ENCODE measurements at regions not wholly inside any gene's neighbourhood (a gene's known extent, or its start where the extent isn't known, plus 50 kb on each side); places are given as distances from the start of the nearest gene placed in this dataset.

DNA sequence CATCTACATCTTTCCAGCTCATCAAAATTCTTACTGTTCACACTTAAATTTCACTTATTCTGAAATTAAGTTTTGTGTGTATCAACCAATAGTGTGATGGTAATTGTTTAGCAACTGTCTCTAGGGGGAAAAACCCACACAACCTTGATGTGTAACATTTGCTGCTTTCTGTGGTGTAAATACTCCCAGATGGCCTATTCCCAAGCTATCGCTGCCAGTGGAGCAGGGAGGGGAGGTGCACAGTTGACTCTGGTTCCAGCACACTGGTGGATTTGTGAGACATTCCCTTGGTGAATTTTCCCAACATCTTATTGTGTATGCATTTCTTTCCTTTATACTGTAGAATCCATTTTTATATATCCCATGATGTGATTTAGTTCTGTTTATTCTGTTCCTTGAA, 275.9 kb upstream of the SHH start:
- Mint-ChIP-seq H3K9me3 (no peaks in the 10 kb centered on the region), H3K27me3 (peaks cover 8% of the 10 kb centered on the region), H3K27ac (no peak overlapping the region), H3K4me3 (no peak overlapping the region), H3K36me3 (ENCODE audit: low read depth) (no peaks in the 10 kb centered on the region), H3K4me1 (ENCODE audit: low read depth) (peaks cover 14% of the 10 kb centered on the region)
- CTCF ChIA-PET: no interaction called here
- TF ChIP-seq, protein P1, sequence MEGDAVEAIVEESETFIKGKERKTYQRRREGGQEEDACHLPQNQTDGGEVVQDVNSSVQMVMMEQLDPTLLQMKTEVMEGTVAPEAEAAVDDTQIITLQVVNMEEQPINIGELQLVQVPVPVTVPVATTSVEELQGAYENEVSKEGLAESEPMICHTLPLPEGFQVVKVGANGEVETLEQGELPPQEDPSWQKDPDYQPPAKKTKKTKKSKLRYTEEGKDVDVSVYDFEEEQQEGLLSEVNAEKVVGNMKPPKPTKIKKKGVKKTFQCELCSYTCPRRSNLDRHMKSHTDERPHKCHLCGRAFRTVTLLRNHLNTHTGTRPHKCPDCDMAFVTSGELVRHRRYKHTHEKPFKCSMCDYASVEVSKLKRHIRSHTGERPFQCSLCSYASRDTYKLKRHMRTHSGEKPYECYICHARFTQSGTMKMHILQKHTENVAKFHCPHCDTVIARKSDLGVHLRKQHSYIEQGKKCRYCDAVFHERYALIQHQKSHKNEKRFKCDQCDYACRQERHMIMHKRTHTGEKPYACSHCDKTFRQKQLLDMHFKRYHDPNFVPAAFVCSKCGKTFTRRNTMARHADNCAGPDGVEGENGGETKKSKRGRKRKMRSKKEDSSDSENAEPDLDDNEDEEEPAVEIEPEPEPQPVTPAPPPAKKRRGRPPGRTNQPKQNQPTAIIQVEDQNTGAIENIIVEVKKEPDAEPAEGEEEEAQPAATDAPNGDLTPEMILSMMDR (IDR thresholded peaks at IDR 0.05): no peak
- DNase-seq (no peak), ATAC-seq (no peak)
- POLR2A ChIA-PET: no interaction called here
- intact Hi-C loops (cut with micrococcal nuclease): no loop called here

DNA sequence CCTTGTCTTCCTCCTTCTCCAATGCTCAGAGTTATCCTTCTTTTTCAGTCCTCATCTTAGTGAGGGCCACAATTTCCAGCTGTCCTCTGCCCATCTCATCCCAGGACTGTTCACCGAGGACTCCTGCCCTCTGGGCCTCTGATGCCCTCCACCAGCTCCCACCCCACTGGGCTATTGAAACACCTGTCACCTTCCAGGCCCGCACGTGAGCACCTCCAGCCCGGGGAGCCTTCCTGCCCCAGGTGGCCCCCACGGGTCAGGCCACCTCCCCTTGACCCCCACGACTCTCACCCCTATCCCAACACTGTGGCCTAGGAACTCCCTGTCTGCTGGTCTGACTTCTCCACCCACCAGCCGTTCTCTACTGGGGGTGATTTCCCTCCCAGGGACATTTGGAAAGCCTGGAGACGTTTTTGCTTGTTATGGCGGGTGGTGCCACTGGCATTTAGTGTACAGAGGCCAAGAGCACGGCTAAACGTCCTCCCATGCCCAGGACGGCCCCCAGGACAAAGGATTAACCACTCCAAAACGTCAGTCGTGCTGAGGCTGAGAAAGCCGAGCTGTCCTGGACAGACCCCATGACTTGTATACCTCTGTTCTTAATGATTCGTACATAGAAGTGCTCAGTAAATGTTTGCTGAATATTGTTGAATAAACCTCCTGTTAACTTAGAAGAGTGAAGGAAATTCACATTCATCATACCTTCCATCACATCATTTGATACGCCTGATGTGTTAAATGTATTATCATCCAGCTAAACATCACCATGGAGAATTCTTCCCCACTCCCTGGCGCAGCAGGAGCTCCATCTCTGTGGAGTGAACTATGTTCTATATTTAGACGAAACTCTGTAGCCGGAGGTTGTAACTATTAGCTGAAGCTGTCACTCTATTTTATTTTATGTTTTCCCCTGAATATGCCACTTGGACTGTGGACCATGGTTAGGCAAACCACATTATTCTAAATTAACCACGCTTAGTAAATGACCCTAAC, 270.1 kb upstream of the SHH start:
- no peak for DNase-seq
- TF ChIP-seq, protein P1 (IDR thresholded peaks at IDR 0.05): no peak
- Mint-ChIP-seq H3K27ac (no peak overlapping the region), H3K27me3 (peaks cover 2% of the 10 kb centered on the region), H3K36me3 (ENCODE audit: low read depth) (no peaks in the 10 kb centered on the region), H3K4me1 (ENCODE audit: low read depth) (no peaks in the 10 kb centered on the region), H3K4me3 (no peak overlapping the region), H3K9me3 (no peaks in the 10 kb centered on the region)
- intact Hi-C loops (cut with micrococcal nuclease): no loop called here
- ATAC-seq: no peak
- CTCF ChIA-PET: interaction anchor here (1.0 kb wide), 1 partner anchor 15 kb away, joined by 3 read pairs; no protein-coding TSS in a partner anchor
- POLR2A ChIA-PET: no interaction called here

DNA sequence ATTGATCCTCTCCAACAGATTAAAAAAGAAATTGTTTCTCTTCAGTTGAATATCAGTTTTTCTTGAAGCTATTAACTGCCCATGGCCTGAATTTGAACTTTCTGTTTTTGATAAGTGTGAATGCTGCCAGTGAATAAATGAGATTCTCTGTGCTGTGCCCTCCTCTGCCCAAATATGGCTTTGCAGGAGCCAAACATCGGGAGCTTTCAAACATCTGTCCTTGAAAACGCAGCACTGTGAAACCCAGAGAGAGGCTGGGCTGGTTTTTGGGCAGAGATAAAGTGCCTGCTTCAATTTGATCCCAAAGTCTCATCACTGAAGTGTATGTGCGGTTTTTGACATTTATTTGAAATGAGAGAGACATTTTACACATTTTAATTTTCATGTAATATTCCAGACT, 268.3 kb upstream of the SHH start:
- peaks cover 2% of the 10 kb centered on the region for H3K27me3 Mint-ChIP-seq
- ATAC-seq: no peak
- no peak overlapping the region for H3K4me3 Mint-ChIP-seq
- H3K9me3 Mint-ChIP-seq: no peaks in the 10 kb centered on the region
- ChIA-PET POLR2A (no interaction called here), CTCF (no interaction called here)
- no peak for DNase-seq
- no peaks in the 10 kb centered on the region for H3K36me3 Mint-ChIP-seq (ENCODE audit: low read depth)
- intact Hi-C loops (cut with micrococcal nuclease): no loop called here
- TF ChIP-seq, protein P1 (IDR thresholded peaks at IDR 0.05): no peak
- H3K4me1 Mint-ChIP-seq (ENCODE audit: low read depth): no peaks in the 10 kb centered on the region
- no peak overlapping the region for H3K27ac Mint-ChIP-seq

DNA sequence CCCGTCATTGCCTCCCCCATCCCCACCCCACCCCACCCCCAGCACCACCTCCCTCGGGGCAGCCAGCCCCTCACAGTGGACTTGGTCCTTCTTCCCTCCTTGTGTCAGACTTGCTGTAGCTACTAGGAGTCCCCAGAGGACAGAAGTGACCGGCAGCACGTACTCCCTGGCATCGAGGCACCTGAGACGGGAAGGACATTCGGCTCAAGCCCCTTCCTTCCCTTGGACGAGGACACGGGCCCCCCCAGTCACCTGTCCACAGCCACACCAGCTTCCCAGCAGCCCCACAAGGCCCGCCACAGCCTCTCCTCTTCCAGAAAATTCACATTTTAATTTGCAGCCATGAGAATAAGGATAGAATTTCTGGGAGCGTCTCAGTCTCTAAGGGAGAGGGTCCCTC, 267.8 kb upstream of the SHH start:
- intact Hi-C loops (cut with micrococcal nuclease): no loop called here
- Mint-ChIP-seq H3K4me1 (ENCODE audit: low read depth) (no peaks in the 10 kb centered on the region), H3K9me3 (no peaks in the 10 kb centered on the region), H3K36me3 (ENCODE audit: low read depth) (no peaks in the 10 kb centered on the region), H3K27ac (no peak overlapping the region), H3K4me3 (no peak overlapping the region), H3K27me3 (peaks cover 2% of the 10 kb centered on the region)
- DNase-seq (no peak), ATAC-seq (no peak)
- TF ChIP-seq, protein P1 (IDR thresholded peaks at IDR 0.05): no peak
- ChIA-PET CTCF (no interaction called here), POLR2A (no interaction called here)

DNA sequence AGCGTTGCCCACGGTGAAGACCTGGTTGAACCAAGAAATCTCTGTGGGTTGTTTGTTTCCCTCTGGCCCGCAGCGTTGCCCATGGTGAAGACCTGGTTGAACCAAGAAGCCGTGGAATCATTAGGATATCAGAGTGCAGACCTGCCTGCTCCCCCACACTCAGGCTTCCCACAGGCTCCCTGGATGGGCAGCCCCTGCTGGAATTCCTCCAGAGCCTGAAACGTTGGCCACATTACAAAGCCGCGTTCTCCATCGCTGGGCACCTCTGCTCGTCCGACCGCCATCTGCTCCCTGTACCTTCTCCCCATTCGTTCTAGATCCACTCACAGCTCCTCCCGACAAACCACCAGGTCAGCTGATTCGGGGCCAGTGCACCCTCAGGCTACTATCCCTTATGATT, 266.9 kb upstream of the SHH start:
- Mint-ChIP-seq H3K9me3 (no peaks in the 10 kb centered on the region), H3K27ac (no peak overlapping the region), H3K27me3 (no peaks in the 10 kb centered on the region), H3K36me3 (ENCODE audit: low read depth) (no peaks in the 10 kb centered on the region), H3K4me3 (no peak overlapping the region), H3K4me1 (ENCODE audit: low read depth) (no peaks in the 10 kb centered on the region)
- intact Hi-C loops (cut with micrococcal nuclease): no loop called here
- ChIA-PET POLR2A (no interaction called here), CTCF (no interaction called here)
- TF ChIP-seq, protein P1 (IDR thresholded peaks at IDR 0.05): no peak
- DNase-seq (no peak), ATAC-seq (no peak)
